CD4-positive, alpha-beta T cell treated with Interferon gamma for 1 hour (primary cell): ENCODE measurements at regions not wholly inside any gene's neighbourhood (a gene's known extent, or its start where the extent isn't known, plus 50 kb on each side); places are given as distances from the start of the nearest gene placed in this dataset.
"Not testable (repeated sequence)": the region's sequence is repeated elsewhere in the genome, so short reads cannot be mapped to it uniquely, and the experiment has no call there.

Source experiments
- DNase-seq: peaks from one replicate; pipeline ENCODE4 v3.0.0-alpha.2; 2020

GRCh38 chr5:102154791-102155605 is 141.1 kb downstream of the SLCO4C1 start:
- not testable (repeated sequence) for DNase-seq

GRCh38 chr5:102154291-102154690 is 141.8 kb downstream of the SLCO4C1 start:
- no peak for DNase-seq

GRCh38 chr5:102153003-102153759 is 142.9 kb downstream of the SLCO4C1 start:
- DNase-seq, result no peak

- DNase-seq, result no peak
These were observed 157.1 kb downstream of the SLCO4C1 start for GRCh38 chr5:102139029-102139428.

- DNase-seq, result no peak
These were observed 157.8 kb downstream of the SLCO4C1 start for GRCh38 chr5:102138243-102138653.

- DNase-seq, result no peak
These were observed 165.2 kb downstream of the SLCO4C1 start for GRCh38 chr5:102130890-102131289.

- DNase-seq, result no peak
These were observed 165.7 kb downstream of the SLCO4C1 start for GRCh38 chr5:102130386-102130785.

- no peak for DNase-seq
These were observed 176.8 kb downstream of the SLCO4C1 start for GRCh38 chr5:102119252-102119651.

- no peak for DNase-seq
These were observed 180.3 kb downstream of the SLCO4C1 start for GRCh38 chr5:102115736-102116135.

GRCh38 chr5:102114525-102115069 is 181.5 kb downstream of the SLCO4C1 start:
- no peak for DNase-seq

- no peak for DNase-seq
These were observed 188.2 kb downstream of the SLCO4C1 start for GRCh38 chr5:102107865-102108264.

- DNase-seq, result no peak
These were observed 189.5 kb downstream of the SLCO4C1 start for GRCh38 chr5:102106599-102106998.

GRCh38 chr5:102099766-102100331 is 196.2 kb downstream of the SLCO4C1 start:
- no peak for DNase-seq

GRCh38 chr5:102099083-102099482 is 197.0 kb downstream of the SLCO4C1 start:
- DNase-seq, result not testable (repeated sequence)

GRCh38 chr5:102098606-102099005 is 197.5 kb downstream of the SLCO4C1 start:
- DNase-seq, result not testable (repeated sequence)

- DNase-seq, result no peak
These were observed 205.3 kb downstream of the SLCO4C1 start for GRCh38 chr5:102090770-102091169.

- DNase-seq, result no peak
These were observed 206.2 kb downstream of the SLCO4C1 start for GRCh38 chr5:102089883-102090282.

GRCh38 chr5:102087906-102088305 is 208.2 kb downstream of the SLCO4C1 start:
- DNase-seq, result no peak

- no peak for DNase-seq
These were observed 215.8 kb downstream of the SLCO4C1 start for GRCh38 chr5:102080288-102080687.

GRCh38 chr5:102077920-102078319 is 218.2 kb downstream of the SLCO4C1 start:
- DNase-seq, result no peak

- DNase-seq, result no peak
These were observed 226.1 kb downstream of the SLCO4C1 start for GRCh38 chr5:102069974-102070373.

GRCh38 chr5:102068870-102069269 is 227.2 kb downstream of the SLCO4C1 start:
- DNase-seq, result no peak

- no peak for DNase-seq
These were observed 246.6 kb downstream of the SLCO4C1 start for GRCh38 chr5:102049517-102049916.
